ENCODE measurements at regions not wholly inside any gene's neighbourhood (a gene's known extent, or its start where the extent isn't known, plus 50 kb on each side); places are given as distances from the start of the nearest gene placed in this dataset.

DNA sequence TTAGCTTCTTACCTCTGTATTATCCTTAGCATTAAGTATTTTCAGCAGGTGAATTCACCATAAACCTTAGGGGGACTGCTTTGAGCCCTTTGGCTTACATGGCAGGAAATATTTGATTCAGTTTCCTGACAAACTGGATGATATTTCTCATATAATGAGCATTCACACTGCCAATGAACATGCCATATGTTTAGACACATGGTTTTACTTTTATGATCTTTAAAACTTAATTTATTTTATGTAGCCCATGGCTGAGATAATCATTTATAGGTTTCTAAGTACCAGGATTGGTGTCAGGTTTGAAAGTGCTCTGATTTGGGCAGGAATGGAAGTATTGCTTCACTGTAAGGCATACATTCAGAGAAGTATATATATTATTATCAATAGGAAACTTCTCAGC, 319.1 kb downstream of the ZPLD1 start:
- ATAC-seq = no peak

DNA sequence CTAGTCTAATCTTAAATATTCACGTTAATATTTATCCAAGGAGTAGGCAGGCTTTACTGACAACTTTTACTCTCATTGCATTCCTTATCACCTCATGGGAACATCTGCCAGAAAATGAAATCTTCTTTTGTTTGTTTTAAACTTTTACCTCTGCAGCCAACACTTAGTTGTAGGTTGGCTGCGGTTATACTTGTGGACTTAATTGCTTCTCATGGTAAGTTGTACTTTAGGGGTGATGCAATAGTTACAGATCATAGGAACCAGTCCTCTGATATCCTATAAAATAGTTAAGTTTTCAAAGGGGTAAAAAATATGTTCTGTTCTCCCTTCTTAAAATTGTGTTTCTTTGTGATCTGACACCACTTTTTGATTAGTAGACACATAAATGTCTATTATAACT, 321.9 kb downstream of the ZPLD1 start:
- no peak for ATAC-seq

DNA sequence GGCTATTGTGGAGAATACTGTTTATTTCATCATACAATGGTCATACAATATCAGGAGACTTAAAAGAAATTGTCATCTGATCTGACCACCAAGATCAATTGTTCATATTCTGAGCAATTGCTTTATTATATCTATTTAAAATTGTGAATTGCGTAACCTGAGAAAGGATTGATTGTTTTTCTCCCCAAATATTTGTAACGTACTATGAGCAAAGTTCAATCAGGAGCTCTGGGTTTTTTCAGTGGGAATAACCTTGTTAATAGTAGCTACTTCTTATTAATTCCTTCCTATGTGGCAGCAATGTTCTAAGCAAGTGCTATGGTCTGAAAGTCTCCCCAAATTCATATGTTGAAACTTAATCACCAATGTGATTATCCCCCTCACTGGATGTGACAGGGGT, 323.1 kb downstream of the ZPLD1 start:
- no peak for ATAC-seq

DNA sequence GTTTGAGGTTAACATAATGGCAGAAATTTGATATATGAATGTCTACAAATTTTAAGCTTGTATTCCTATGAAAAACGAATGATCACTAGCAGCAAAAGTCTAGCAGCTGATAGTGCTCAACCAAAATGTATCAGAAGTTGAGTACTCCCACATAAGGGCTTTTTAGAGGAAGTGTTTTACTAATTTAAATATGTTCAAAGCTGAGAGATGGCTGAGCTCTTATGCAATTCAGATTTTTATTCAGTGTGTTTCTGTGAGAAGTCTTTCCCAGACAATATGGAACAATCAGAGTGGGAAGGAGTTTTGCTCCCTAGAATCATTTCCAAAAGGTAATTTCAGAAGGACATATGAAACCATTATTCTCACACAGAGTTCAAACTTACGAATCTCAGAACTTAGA, 327.0 kb downstream of the ZPLD1 start:
- ATAC-seq = no peak

DNA sequence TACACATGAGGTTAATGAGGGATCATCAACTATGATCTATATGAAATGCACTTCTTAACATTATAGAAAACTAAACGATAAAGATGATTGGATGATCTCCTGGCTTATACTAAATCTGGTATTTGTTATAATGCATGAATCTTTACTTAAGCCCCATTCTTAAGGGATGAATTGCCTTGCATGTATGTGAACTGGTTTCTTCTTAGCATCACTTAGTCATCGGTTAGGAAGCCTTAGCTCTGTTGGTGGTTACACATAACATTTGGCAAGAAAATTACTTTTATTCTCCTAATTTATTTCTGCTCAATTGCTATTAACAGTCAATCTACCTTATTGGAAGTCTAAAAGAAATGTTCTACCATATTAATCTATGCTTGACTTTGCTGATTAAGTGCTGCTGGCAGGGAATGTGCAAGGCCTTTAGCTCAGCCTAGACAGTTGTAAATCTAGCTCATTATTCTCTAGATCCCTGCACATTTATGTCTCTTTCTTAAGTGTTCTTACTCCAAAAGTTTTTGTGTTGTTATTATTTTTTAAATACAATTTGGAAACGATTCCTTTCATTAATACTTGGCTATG, 356.0 kb downstream of the ZPLD1 start:
- ATAC-seq = no peak

DNA sequence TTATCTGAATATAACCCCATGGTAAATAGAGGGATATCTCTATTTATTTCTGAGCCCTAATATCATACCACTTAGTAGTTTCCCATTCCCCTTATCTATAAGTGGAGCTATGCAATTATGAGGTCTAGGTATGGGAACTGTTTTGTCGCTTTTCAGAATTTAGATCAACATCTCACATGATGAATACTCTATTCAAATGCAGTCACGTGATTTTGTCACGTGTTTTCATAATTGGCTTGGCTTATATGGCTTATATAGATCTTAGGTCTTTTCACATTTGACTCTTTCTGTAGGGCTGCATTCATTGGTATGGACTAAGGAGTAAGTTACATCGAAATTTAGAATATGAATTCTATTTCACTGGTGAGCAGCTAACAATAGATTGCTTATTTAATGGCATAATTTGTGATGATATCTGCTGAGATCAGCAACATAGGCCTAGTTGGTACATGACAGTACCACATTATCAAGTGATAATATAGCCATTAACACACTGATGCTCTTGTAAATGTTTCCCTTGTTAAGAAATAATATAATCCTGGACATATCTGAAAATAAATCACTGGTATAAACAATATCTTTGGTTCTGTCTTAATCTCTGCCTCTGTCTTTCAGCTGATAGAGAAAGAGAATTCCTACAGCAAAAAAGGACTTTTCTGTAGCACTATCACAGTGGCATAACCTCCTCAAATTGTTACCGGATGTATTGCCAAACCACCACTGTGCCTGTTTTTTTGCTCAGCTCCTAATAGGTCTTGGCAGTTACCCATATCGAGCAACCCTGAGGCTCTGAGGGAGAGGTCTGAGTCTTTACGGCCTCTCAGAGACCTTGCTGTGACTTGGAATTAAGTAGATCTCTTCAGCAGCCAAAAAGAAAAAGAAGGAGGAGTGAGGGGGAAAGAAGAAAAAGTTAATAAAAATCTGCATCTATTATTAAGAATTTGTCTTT, 357.1 kb downstream of the ZPLD1 start:
- ATAC-seq = no peak

DNA sequence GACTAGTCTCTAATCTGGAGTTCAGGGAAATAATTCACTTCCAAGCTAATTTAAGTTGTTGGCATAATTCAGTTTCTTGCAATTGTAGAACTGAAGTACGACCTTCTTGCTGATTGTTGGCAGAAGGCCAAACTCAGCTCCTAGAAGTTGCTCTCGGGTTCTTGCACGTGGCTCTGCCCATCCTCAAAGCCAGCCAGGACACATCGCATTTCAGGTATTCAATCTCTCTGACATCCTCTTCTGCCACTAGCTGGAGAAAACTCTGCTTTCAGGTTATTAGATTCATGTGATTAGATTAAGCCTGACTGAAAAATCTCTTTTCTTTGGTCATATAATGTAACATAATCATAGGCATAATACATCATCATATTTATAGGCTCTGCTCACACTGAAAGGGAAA, 362.0 kb downstream of the ZPLD1 start:
- no peak for ATAC-seq

DNA sequence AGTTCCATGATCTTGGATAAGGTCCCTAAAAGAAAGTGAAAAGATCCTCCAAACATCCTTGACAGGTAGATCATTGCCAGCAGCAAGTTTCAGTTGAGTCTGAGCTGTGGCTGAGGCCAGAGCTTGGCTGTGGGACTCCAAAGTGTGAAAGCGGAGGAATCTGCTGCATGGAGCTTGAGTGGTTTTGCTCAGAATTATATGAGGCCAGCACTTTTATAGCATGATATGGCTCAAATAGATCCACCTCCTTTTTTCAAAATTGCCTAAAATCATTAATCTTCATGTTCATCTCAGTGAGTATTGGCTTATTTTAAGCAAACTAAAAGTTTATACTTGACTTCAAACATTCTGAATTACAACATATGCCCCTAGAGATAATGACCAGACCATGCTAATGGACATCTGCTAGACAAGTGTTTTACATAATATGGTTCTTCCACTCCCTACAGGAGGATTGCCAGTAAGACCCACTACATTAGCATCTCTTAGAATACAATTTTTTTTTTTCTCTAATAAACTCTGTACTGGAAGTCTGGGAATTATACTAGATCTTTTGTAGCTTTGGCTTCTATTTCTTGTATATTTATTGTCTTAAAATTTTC, 368.1 kb downstream of the ZPLD1 start:
- no peak for ATAC-seq

DNA sequence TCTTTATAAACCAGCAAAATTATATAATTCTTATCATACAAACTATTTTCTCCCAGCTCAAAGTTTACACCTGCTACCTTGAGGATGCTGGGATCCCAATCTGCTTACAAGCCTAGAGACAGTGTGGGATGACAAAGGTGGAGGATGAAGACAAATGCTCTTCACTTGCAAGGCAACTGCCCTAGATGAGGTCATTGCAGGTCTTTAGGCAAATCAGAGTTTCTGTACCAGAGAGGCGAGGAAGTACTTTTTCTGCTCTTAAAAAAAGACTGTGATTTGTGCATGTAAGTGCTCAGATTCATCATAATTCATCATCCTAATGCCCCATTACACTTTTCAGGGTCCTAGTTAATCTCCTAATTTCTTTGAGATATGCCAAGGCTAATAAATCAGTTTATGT, 376.1 kb downstream of the ZPLD1 start:
- no peak for ATAC-seq

DNA sequence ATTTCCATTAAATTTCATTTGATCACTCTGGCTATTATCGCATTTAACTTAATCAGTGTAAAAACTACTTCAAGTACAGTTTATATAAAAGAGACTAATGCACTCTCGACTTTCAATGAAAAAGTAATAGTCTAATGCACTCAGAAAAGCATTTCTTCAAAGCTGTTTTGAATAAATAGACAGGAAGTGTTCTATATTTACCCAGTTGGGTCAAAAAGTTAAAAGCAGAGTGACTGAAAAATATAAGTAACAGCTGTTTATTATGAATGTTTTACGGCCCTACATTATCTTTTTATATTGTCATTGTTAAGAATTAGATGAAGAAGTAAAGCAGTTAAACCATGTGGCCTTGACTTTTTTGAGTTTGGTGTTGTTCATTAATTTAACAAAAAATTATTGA, 391.8 kb downstream of the ZPLD1 start:
- no peak for ATAC-seq

DNA sequence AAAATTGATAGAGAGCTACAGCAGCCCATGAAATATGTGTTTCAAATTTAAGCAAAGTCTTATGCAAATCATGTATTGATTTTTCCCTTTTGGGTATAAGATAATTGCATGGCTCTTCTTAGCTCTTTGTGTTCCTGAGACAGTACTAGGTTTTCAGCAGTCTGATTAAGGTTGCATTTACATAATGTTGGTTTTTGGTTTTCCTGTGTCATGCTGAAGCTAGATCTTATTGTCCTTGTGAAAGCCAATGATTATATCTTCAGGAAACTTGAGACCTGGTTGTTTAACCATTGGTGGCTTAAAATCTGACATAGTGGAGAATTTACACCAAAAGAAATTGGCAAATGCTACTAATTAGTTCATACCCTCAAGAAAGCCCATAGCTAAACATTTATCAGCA, 392.6 kb downstream of the ZPLD1 start:
- no peak for ATAC-seq

DNA sequence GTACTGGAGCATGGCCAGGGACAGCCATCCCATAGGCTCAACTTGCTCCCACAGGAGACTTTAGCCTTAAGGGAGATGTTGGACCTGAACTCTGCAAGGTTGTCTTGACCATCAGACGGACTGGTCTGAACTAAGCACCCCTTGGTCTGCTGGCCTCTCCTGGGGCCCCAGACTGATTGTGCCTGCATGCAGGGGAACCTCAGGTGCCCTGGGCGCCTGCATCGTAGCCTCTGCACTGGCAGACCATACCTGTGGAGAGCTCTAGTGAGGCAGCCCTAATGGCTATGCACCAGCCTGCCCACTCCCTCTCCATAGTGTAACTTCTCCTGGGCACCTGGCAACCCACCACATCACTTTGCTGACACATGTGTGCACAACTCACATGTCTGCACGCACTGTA, 395.6 kb downstream of the ZPLD1 start:
- ATAC-seq = no peak

DNA sequence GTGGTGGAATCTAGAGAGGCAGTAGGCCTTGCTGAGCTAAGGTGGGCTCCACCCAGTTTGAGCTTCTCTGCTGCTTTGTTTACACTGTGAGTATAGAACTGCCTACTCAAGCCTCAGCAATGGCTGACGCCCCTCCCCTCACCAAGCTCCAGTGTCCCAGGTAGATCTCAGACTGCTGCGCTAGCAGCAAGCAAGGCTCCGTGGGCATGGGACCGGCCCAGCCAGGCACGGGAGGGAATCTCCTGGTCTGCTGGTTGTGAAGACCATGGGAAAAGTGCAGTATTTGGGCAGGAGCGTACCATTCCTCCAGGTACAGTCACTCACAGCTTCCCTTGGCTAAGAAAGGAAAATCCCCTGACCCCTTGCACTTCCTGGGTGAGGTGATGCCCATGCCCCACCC, 407.1 kb downstream of the ZPLD1 start:
- no peak for ATAC-seq

DNA sequence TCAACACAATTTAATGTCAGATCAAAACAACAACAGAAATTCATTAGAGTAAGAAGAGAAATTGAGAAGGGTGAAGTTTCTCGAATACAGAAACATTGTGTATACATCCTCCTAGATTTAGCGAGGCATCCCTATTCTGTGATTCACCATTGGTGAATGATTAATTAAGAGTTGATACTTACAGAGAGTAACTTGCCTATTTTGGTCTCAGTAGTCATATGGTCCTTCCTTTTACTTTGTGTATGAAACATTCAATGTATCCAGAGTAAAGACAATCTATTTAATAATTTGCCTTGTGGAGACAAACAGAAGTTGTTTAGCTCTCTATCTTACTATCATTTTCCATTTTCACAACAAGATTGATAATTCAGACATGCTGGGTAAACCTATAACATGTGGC, 432.0 kb downstream of the ZPLD1 start:
- ATAC-seq = no peak

DNA sequence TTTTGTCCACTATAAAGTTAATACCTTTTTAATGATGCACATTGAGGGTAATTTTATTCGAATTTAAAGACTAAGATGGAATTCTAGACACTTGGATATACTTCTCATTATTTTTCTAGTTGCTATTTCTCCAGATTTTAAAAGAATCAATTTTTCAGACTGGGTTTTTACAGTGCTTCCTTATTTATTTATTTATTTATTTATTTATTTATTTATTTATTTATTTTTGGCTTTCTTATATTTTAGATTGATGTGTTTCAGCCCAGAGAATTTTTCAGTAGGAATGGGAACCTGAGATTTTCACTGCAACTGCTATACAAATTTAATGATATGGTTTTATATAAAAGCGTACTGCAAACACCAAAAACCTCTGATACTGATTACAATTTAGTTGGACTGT, 448.7 kb downstream of the ZPLD1 start:
- no peak for ATAC-seq

DNA sequence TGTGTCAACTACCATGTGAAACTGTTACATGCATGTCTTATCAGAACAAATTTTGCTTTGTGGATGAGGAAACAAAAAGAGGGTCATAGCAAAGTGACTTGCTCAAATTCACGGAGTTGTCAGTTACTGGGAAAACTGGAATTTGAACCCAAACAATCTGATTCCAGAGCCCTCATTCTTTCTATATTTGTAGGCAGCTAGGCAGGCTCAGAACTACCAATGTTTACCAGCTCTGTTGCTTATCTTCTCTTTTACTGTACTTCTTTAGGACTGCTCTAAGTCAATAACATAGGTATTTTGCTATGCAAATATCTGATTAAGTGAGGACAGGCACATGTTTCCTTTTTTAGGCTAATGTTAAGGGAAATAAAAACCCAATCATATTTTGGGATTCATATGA, 450.5 kb downstream of the ZPLD1 start:
- no peak for ATAC-seq

DNA sequence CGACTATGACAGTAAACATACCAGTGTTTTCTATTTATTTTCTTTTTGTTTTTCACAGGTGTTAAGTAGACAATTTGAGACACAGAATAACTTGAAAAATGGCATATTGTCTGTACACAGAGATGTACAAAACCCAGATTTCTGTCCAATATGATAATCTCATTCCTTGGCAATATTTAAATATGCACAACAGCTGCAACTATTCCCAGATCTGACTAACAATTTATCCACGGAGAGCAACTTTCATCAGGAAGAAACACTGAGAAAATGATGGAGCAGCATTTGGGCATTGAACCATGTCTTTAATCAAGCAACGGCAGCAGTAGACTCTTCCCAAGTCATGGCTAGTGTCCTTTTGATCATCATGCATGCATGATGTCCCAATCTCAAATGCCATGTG, 452.6 kb downstream of the ZPLD1 start:
- ATAC-seq = no peak

DNA sequence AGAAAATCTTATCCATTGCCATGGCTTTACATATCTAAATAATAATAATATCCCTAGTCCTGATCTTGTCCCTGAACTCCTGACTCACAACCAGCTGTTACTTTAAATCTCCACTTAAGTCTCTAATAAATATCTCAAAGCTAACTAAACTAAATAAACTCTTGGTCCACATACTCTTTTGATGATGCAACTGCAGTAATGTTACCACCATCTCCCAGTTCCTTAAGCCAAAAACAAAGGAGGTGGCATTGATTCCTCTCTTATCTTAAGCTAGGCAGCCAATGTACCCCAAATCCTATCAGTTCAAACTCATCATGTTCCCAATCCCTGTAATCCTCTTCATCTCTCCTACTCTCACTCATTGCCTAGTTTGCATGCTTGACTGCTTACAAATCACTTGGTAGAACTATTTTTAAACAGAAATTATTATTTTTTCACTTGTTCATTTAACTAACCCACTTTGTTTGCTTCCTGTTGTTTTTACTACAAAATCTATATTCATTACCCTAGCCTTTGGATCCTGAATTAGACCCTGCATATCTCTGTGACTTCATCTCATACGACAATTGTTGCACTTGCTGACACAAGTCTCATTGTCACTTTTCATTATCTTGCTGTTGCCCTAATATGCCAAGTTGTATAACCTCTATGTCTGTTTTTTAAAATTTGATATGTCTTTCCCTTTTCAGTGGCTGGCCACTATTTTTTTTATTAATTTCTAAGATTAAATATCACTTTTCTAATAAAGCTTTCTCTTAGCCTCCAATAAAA, 462.2 kb downstream of the ZPLD1 start:
- no peak for ATAC-seq

DNA sequence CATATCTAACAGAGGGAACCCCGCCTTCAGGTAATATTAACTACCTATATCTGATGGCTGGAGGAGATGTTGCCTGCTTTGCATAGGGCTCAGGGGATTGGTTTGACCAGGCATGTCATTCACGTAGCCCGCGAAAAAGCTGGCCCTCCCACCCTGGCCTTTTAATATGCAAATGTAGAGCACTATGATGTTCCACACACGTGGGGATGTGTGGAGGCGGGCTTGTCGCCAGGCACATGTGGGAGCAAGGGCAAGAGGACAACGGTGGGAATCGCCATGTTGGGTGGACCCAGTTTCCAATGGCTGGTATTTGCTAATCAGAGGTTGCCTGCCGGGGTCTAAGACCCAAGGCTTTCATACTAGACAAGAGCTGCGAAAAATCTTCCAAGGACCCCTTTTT, 469.8 kb downstream of the ZPLD1 start:
- no peak for ATAC-seq

DNA sequence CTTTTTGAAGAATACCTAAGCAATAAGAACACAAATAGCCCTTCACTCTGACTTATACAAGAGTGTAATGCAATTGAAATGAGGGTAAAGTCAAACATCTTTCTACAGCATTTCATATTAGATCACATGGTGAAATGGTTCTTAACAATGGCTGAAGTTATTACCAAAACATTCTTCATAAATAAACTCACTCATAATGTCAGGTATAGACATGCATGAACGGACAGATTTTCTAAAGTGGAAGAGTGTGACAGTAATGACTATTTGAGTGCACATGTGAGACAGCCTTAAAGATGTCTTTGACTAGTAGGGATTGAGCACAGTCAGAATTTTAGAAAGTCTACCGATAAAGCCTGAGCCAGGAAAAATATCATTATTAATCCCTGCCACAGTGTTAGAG, 471.0 kb downstream of the ZPLD1 start:
- ATAC-seq = no peak

DNA sequence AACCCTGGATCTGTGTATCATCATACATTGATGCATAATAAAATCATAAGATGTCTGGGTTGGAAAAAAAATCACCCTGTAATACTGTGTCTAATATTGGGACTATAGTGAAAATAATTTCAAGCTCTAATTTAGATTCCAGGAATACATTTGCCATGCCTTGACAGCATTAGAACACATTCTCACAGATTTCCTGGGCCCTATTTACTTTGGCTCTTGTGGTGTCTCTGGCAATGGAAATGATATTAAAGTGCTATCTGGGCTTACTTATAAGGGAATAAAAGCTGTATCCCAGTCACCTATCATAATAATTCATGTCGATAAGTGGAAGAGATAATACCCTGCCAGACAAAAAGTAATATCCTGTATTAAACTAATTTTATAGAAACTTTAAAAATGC, 472.0 kb downstream of the ZPLD1 start:
- ATAC-seq = no peak

DNA sequence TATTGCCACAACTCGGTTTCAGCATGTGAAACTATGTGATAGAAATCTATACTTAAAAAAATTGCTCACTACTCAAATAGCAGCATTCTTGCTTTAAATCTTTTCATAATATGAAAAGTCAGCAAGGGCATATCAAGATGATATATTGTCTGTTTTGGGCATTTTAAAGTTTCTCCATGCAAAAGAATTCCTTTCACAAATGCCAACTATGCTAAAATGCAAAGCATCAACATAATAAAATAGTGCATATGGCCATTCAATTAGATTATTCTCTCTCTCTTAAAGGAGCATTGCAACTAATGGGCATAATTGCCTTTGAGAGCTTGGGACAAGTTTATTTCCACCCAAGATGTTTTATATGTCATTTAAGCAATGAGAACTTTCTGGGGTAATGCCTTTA, 475.1 kb downstream of the ZPLD1 start:
- ATAC-seq = no peak

DNA sequence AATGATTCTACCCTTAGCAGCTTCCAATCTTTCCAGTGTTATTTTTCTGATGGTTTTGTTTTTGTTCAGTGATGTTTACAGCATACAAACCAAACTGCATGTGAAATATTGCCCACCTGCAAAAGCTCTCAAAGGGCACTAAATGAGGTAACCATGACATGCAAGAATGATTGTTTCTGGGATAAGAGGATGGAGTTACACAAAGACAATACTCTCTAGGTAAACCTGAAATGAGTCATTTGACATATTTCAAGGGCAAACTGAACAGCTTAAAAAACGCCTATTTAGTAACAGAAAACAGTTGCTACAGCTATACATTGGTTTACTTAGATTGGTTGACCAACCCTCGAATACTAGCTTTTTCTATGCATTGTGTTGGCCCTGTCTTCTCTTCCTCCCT, 481.7 kb downstream of the ZPLD1 start:
- ATAC-seq = no peak
